ENCODE measurements at regions not wholly inside any gene's neighbourhood (a gene's known extent, or its start where the extent isn't known, plus 50 kb on each side); places are given as distances from the start of the nearest gene placed in this dataset.
A peak's percentile ranks its signal among the peaks of the same experiment; 100 is the strongest.

GRCh38 chr2:176544557-176544956, 275.3 kb downstream of the MTX2 start:
- Histone ChIP-seq H3K27ac (no peak overlapping the region), H3K4me1 (no peaks in the 10 kb centered on the region), H3K4me3 (no peak overlapping the region), H3K27me3 (no peaks in the 10 kb centered on the region), H3K9me3 (no peaks in the 10 kb centered on the region), H3K36me3 (ENCODE audit: low read depth, missing control alignments) (no peaks in the 10 kb centered on the region)
- intact Hi-C loops (cut with DNase I; ENCODE audit: low total_unique reads): no loop called here
- TF ChIP-seq POLR2A (IDR thresholded peaks at IDR 0.05) (no peak), CTCF (IDR thresholded peaks at IDR 0.05) (no peak)
- WGBS, 2 donors: 77 to 84% methylated on average over 4 of the region's 4 CpGs
- no peak for DNase-seq

- no peak for TF ChIP-seq POLR2A (IDR thresholded peaks at IDR 0.05)
- no peak for TF ChIP-seq CTCF (IDR thresholded peaks at IDR 0.05)
- Histone ChIP-seq H3K27me3 (no peaks in the 10 kb centered on the region), H3K4me1 (no peaks in the 10 kb centered on the region), H3K36me3 (ENCODE audit: low read depth, missing control alignments) (no peaks in the 10 kb centered on the region), H3K27ac (no peak overlapping the region), H3K4me3 (no peak overlapping the region), H3K9me3 (no peaks in the 10 kb centered on the region)
- no peak for DNase-seq
- intact Hi-C loops (cut with DNase I; ENCODE audit: low total_unique reads): no loop called here
- 66 to 68% methylated on average over 4 of the region's 4 CpGs for WGBS, 2 donors
Observed at GRCh38 chr2:176544991-176545956, 276.0 kb downstream of the MTX2 start.

- no peak for DNase-seq
- Histone ChIP-seq H3K4me1 (no peaks in the 10 kb centered on the region), H3K9me3 (no peaks in the 10 kb centered on the region), H3K27ac (no peak overlapping the region), H3K4me3 (no peak overlapping the region), H3K36me3 (ENCODE audit: low read depth, missing control alignments) (no peaks in the 10 kb centered on the region), H3K27me3 (no peaks in the 10 kb centered on the region)
- TF ChIP-seq CTCF (IDR thresholded peaks at IDR 0.05): no peak
- no peak for TF ChIP-seq POLR2A (IDR thresholded peaks at IDR 0.05)
- intact Hi-C loops (cut with DNase I; ENCODE audit: low total_unique reads): no loop called here
- 94% methylated on average over 4 of the region's 4 CpGs for WGBS, 2 donors
Observed at GRCh38 chr2:176546550-176546949, 277.3 kb downstream of the MTX2 start.

- Histone ChIP-seq H3K9me3 (no peaks in the 10 kb centered on the region), H3K27ac (peak overlapping the region in 1 of 2 donors; percentile 17), H3K27me3 (no peaks in the 10 kb centered on the region), H3K4me3 (no peak overlapping the region), H3K4me1 (peaks cover 8% of the 10 kb centered on the region), H3K36me3 (ENCODE audit: low read depth, missing control alignments) (no peaks in the 10 kb centered on the region)
- intact Hi-C loops (cut with DNase I; ENCODE audit: low total_unique reads): no loop called here
- WGBS, 2 donors: 52 to 57% methylated on average over 1 of the region's 1 CpG
- DNase-seq: no peak
- no peak for TF ChIP-seq POLR2A (IDR thresholded peaks at IDR 0.05)
- no peak for TF ChIP-seq CTCF (IDR thresholded peaks at IDR 0.05)
Observed at GRCh38 chr2:176552501-176553135, 283.4 kb downstream of the MTX2 start.
